Mucosa of rectum (tissue), 2 donors: ENCODE measurements at regions not wholly inside any gene's neighbourhood (a gene's known extent, or its start where the extent isn't known, plus 50 kb on each side); places are given as distances from the start of the nearest gene placed in this dataset.

Source experiments
- H3K27ac ChIP-seq, 2 donors: one replicate each; pipeline ENCODE4 v1.7.0; 2013; ENCODE audit warnings: inconsistent platforms in 2 of 2, low read depth in 2 of 2, low read length in 2 of 2
- H3K27me3 ChIP-seq, 2 donors: one replicate each; pipeline ENCODE4 v1.7.0; 2013; ENCODE audit warnings: low read length in 2 of 2; ENCODE audit not compliant: control insufficient read depth in 2 of 2, insufficient read depth in 2 of 2
- H3K36me3 ChIP-seq, 2 donors: one replicate each; pipeline ENCODE4 v1.7.0; 2013; ENCODE audit warnings: low read length in 2 of 2; ENCODE audit not compliant: control insufficient read depth in 2 of 2, insufficient read depth in 2 of 2
- H3K4me1 ChIP-seq, 2 donors: one replicate each; pipeline ENCODE4 v1.7.0; 2013; ENCODE audit warnings: low read length in 2 of 2, mild to moderate bottlenecking in 1 of 2; ENCODE audit not compliant: control insufficient read depth in 2 of 2, insufficient read depth in 2 of 2
- H3K4me3 ChIP-seq, 2 donors: one replicate each; pipeline ENCODE4 v1.7.0; 2013; ENCODE audit warnings: low read length in 2 of 2
- H3K9ac ChIP-seq, 2 donors: one replicate each; pipeline ENCODE4 v1.7.0; 2013; ENCODE audit warnings: low read length in 2 of 2, low read depth in 1 of 2, mild to moderate bottlenecking in 1 of 2
- H3K9me3 ChIP-seq, 2 donors: one replicate each; pipeline ENCODE4 v1.7.0; 2013; ENCODE audit warnings: low read length in 2 of 2; ENCODE audit not compliant: control insufficient read depth in 2 of 2
- donor health status: healthy.
- donor health status: Normal muscosa, but diverticular disease.

- no peak overlapping the region for H3K4me3 ChIP-seq
- H3K36me3 ChIP-seq, result no peaks in the 10 kb centered on the region
- H3K4me1 ChIP-seq, result no peaks in the 10 kb centered on the region
- H3K27ac ChIP-seq, result no peak overlapping the region
- no peaks in the 10 kb centered on the region for H3K27me3 ChIP-seq
- H3K9ac ChIP-seq, result no peak overlapping the region
- peaks cover 0 to 2% of the 10 kb centered on the region in 2 donors for H3K9me3 ChIP-seq
These were observed 1285.1 kb downstream of the XPNPEP1 start for GRCh38 chr10:108638225-108638624.

- Histone ChIP-seq H3K4me1 (no peaks in the 10 kb centered on the region), H3K9ac (no peak overlapping the region), H3K9me3 (no peaks in the 10 kb centered on the region), H3K36me3 (no peaks in the 10 kb centered on the region), H3K27ac (no peak overlapping the region), H3K27me3 (no peaks in the 10 kb centered on the region), H3K4me3 (no peak overlapping the region)
These were observed 1290.3 kb downstream of the XPNPEP1 start for GRCh38 chr10:108633046-108633445.

DNA sequence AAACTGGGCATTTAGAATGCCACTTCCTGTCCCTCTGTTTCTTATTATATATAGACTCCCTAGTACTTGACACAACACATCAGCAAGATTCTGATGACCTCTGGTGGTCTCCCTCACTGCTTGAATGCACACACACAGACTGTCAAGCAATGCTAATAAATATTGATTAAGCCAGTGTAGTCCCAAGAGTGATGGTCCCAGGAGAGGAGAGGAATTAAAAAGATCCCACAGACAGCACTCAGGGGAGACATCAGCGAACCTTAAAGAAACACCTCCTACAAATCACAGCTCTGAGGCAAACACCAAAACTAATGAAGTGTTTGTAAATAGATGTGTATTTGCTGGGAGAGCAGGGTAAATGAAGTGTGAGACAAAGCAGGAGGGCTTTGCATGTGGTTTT lies 1291.2 kb downstream of the XPNPEP1 start:
- H3K4me3 ChIP-seq, result no peak overlapping the region
- no peak overlapping the region for H3K9ac ChIP-seq
- no peaks in the 10 kb centered on the region for H3K9me3 ChIP-seq
- H3K27me3 ChIP-seq, result no peaks in the 10 kb centered on the region
- H3K36me3 ChIP-seq, result no peaks in the 10 kb centered on the region
- no peak overlapping the region for H3K27ac ChIP-seq
- no peaks in the 10 kb centered on the region for H3K4me1 ChIP-seq

GRCh38 chr10:108631332-108631731 lies 1292.0 kb downstream of the XPNPEP1 start:
- H3K4me3 ChIP-seq, result no peak overlapping the region
- no peak overlapping the region for H3K9ac ChIP-seq
- no peaks in the 10 kb centered on the region for H3K36me3 ChIP-seq
- no peak overlapping the region for H3K27ac ChIP-seq
- H3K9me3 ChIP-seq, result no peaks in the 10 kb centered on the region
- H3K4me1 ChIP-seq, result no peaks in the 10 kb centered on the region
- no peaks in the 10 kb centered on the region for H3K27me3 ChIP-seq

- Histone ChIP-seq H3K9me3 (no peaks in the 10 kb centered on the region), H3K4me1 (no peaks in the 10 kb centered on the region), H3K4me3 (no peak overlapping the region), H3K27me3 (no peaks in the 10 kb centered on the region), H3K36me3 (no peaks in the 10 kb centered on the region), H3K9ac (no peak overlapping the region), H3K27ac (no peak overlapping the region)
These were observed 1293.5 kb downstream of the XPNPEP1 start for GRCh38 chr10:108629834-108630233.

- Histone ChIP-seq H3K27me3 (no peaks in the 10 kb centered on the region), H3K4me1 (no peaks in the 10 kb centered on the region), H3K4me3 (no peak overlapping the region), H3K27ac (no peak overlapping the region), H3K9me3 (no peaks in the 10 kb centered on the region), H3K9ac (no peak overlapping the region), H3K36me3 (no peaks in the 10 kb centered on the region)
These were observed 1299.3 kb downstream of the XPNPEP1 start for GRCh38 chr10:108624052-108624451.

GRCh38 chr10:108620821-108621534 lies 1302.3 kb downstream of the XPNPEP1 start:
- Histone ChIP-seq H3K27ac (no peak overlapping the region), H3K36me3 (no peaks in the 10 kb centered on the region), H3K9me3 (no peaks in the 10 kb centered on the region), H3K4me1 (no peaks in the 10 kb centered on the region), H3K4me3 (no peak overlapping the region), H3K27me3 (no peaks in the 10 kb centered on the region), H3K9ac (no peak overlapping the region)

- H3K36me3 ChIP-seq, result no peaks in the 10 kb centered on the region
- H3K9me3 ChIP-seq, result no peaks in the 10 kb centered on the region
- no peaks in the 10 kb centered on the region for H3K4me1 ChIP-seq
- no peak overlapping the region for H3K27ac ChIP-seq
- no peak overlapping the region for H3K4me3 ChIP-seq
- H3K9ac ChIP-seq, result no peak overlapping the region
- no peaks in the 10 kb centered on the region for H3K27me3 ChIP-seq
These were observed 1306.6 kb downstream of the XPNPEP1 start for GRCh38 chr10:108616559-108617285.

DNA sequence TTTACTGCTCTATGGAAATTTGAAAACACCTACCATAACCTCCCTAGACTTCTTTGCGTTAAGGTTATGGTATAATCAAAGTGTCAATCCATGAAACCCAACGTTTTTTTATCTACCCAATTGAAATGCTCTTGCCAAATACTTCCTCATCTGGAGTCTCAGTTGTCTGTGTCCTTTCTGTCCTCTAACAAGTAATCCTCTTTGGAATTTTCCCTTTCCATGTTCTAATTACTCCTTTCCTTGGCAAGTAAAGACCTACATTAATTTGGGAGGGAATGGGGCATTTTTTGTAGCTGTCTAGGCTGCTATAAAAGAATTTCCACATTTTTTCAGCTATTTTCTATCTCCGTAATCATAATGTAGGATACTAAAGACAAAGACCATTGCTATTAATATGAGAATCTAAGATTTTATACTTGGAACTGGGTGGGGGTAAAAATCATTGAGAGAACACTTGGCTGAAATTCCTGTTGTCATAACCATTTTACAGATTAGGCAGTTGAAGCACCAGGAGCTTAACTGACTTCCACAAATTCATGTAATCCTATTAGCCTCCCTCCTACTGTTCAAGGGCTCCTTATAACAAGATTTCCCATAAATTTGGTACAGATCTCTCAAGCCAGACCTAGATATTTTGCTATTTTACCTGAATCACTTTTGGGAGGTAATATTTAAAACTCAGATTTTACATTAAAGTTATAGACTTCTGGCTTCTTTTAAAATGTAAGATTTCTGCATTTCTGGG lies 1307.6 kb downstream of the XPNPEP1 start:
- Histone ChIP-seq H3K9me3 (no peaks in the 10 kb centered on the region), H3K9ac (no peak overlapping the region), H3K4me3 (no peak overlapping the region), H3K27ac (no peak overlapping the region), H3K27me3 (no peaks in the 10 kb centered on the region), H3K36me3 (no peaks in the 10 kb centered on the region), H3K4me1 (no peaks in the 10 kb centered on the region)

DNA sequence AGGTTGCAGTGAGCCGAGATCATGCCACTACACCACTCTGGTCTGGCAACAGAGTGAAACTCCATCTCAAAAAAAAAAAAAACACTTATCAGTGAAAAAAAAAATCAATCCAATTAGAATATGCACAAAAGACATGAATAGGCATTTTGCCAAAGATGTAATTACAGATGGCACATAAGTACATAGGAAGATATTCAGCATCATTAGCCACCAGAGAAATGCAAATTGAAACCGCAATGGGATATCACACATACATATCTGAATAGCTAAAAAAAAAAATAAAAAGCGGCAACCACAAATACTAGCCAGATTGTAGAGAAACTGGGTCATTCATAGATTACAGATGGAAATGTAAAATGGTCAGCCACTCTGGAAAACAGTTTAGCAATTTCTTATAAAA lies 1310.8 kb downstream of the XPNPEP1 start:
- no peaks in the 10 kb centered on the region for H3K9me3 ChIP-seq
- H3K4me3 ChIP-seq, result no peak overlapping the region
- H3K4me1 ChIP-seq, result no peaks in the 10 kb centered on the region
- no peak overlapping the region for H3K27ac ChIP-seq
- H3K9ac ChIP-seq, result no peak overlapping the region
- H3K36me3 ChIP-seq, result no peaks in the 10 kb centered on the region
- no peaks in the 10 kb centered on the region for H3K27me3 ChIP-seq
